GM19238 (cell line): ENCODE measurements at regions not wholly inside any gene's neighbourhood (a gene's known extent, or its start where the extent isn't known, plus 50 kb on each side); places are given as distances from the start of the nearest gene placed in this dataset.

Experiments
- DNase-seq: peaks from one replicate; pipeline ENCODE4 v3.0.0; 2011; ENCODE audit warnings: low spot score; ENCODE audit not compliant: insufficient read length

GRCh38 chr5:110346893-110347358 is 379.5 kb downstream of the TMEM232 start:
- no peak for DNase-seq

DNA sequence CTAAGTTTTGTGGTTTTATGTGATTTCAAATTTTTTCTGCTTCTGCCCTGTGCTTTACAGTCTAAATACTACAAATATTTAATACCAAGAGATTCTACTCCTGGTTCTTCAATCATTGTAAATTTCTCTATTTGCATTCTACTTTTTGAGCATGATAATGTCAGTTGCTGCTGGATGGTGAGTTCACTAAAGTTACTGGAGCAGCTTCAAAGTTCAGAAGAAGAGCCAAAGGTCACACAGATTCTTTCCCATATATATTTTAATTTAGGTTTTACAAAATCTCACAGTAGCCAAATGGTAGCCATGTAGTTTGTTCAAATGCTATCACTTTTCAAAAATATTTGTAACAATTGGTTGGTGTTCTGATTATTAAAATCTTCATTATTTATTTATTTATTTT is 378.7 kb downstream of the TMEM232 start:
- DNase-seq, result no peak

DNA sequence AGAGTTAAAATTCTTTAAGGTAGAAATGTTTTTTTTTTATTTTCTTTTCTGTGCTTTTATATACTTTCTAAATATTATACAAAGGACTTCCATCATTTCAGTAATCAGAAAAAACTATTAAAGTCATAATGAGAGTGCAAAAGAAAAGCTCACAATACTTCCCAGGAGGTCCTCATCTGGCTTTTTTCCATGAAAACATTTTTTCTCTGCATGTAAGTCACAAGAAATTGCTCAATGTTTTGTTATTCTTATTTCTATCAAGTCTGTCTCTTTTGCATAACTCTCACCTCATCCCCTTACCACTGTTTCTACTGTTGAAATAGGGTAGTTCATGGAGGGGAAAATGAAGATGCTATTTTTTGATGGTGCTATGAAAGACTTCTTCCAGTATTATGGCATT is 375.0 kb downstream of the TMEM232 start:
- no peak for DNase-seq

DNA sequence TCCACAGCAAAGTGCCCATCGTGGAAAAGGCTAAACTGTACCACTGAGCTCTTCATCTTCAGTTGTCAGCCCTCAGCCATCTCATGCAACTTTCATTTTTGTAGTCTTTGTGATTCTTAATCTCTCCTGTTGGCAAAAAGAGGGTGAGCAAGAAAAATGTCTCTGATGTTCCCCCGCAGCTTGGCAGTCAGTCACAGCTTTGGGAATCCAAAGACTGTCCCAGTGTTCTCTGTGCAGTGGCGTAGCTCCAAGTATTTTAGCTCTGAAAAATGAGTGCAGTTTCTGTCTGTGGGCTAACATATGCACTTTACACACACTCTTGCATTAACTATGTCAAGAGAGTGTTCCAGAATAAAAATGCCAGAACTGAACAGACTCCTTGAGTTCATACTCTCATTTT is 372.2 kb downstream of the TMEM232 start:
- no peak for DNase-seq

DNA sequence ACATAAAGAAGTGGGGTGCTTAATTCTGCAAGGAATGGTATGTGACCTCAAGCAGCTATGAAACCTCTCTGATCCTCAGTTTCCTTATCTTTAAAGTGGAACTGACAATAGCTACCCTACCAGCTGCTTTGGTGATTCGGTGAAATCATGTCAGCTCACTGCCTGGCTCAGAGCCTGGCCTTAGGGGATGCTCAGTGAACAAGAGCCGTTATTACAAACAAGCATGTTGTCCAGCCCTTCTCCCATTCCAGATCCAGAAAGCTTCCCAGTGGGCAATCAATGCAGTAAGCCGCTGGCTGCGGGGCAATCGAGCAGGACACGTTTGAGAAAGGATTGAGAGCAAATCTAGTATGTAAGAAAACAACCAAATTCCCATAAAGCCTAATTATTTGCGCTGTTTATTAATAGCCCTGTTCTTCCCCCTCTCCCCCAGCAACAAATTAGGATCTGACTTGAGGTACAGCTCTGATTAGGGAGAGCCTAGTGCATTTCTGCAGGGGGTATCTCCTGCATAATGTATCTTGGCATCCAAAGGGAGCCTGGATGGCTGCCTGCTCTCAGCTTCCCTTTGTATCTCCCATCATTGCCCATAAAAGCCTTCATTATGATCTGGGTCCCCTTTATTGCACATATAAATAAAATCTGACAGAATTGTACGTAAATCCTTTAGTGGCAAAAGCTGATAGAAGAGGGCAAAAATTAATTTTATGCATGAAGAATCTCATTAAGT is 371.4 kb downstream of the TMEM232 start:
- DNase-seq, result no peak

DNA sequence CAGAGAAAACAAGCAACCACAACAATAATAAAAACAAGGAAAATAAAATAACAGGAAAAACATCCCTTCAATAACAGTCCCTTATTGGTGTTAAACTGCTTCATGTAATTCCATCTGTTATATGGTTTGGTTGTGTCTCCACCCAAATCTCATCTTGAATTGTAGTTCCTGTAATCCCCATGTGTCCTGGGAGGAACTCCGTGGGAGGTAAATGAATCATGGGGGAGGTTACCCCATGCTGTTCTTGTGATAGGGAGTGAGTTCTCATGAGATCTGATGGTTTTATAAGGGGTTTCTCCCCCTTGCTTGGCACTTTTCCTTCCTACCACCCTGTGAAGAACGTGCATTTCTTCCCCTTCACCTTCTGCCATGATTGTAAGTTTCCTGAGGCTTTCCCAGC is 369.8 kb downstream of the TMEM232 start:
- DNase-seq, result no peak

DNA sequence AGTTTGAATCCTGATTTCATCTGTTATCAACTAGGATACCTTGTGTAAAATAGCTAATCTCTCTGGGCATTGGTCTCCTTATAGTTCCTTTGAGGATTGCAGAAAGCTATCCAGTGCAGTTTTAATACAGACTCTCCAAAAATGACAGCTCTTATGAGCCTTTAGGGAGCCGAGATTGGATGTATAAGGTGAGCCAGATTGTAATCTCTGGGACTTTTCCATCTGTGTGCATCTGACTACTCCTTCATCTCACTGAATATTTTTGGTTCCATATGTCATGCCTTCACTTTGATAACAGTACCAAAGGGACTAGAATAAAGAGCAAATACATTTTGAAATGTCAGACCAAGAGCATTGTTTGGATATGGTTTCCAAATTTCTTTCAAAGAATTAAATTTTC is 367.2 kb downstream of the TMEM232 start:
- DNase-seq, result no peak

DNA sequence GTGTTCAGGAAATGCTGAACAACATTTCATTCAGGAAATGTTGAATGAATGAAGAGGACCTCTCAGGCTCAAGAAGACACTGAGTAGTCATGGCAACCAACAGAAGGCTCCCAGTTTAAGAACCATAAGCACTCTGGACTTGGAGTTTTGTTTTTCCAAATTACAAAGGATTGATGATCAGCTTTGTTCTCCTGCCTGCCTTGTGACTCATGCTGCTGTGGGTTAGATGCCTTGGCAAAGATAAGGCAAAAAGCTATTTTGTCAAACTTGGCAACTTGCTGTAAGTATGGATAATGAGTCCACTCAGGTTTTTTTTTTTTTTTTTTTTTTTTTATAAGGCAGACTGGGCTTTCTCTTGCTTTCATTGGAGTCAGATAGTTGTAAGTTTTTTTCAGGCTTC is 365.0 kb downstream of the TMEM232 start:
- no peak for DNase-seq

- DNase-seq, result no peak
Measured at GRCh38 chr5:110362261-110362660, 364.2 kb downstream of the TMEM232 start.

DNA sequence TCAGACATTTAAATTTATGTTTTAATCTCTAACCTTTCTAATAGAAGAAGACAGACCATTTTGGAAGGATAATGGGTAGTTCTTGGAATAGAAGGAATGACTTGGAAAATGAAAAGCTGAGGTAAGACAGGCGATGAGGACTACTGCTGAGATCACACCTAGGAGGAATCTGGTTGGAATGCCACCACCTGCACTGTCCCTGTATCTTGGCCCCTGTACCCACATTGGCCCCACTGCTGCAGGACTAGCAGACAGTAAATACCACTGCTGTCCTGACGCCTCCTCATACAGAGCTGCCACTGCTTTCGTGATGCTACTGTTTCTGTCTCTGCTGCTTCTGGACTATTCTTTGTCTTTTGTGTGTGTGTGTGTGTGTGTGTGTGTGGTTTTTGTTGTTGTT is 359.8 kb downstream of the TMEM232 start:
- no peak for DNase-seq
